ENCODE measurements at regions not wholly inside any gene's neighbourhood (a gene's known extent, or its start where the extent isn't known, plus 50 kb on each side); places are given as distances from the start of the nearest gene placed in this dataset.

DNA sequence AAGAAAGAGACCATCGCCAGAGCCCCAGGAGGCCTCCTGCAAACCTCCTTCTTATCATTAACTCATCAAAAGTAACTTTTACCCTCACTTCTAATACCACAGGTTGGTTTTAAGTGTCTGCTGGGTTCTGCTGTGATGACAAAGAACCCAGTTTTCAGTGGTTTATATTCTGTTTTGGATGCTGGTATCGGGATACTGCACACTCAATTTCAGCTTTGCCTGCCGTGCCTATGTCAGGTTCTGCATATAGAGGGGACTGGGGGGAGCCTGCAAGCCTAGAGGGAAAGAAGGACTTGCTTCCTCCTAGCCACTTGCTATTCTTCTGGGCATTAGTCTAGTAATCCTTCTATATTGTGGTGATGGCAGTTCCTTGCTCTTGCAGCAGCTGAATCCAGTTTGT is 242.4 kb downstream of the KCNRG start:
- Histone ChIP-seq H4K20me1 (ENCODE audit: control insufficient read depth, insufficient read depth, low read length, poor library complexity, severe bottlenecking) (no peaks in the 10 kb centered on the region), H3K27me3 (replicated peaks in 1 of 4; ENCODE audit: control extremely low read depth in 1 of 4, control insufficient read depth in 3 of 4, insufficient read depth in 4 of 4, low read length in 3 of 4) (no peaks in the 10 kb centered on the region), H2AFZ (ENCODE audit: insufficient read depth, low read depth, low read length, poor library complexity, severe bottlenecking) (no peak overlapping the region), H3K9me3 (ENCODE audit: control extremely low read depth in 1 of 3, control insufficient read depth in 2 of 3, insufficient read depth in 1 of 3, low read length in 2 of 3) (no peaks in the 10 kb centered on the region), H3K4me1 (ENCODE audit: control insufficient read depth in 2 of 2, insufficient read depth in 2 of 2, low read length in 2 of 2) (no peaks in the 10 kb centered on the region), H3K4me2 (replicated peaks; ENCODE audit: low read depth, low read length, poor library complexity, severe bottlenecking) (no peak overlapping the region), H3K9ac (ENCODE audit: low read length) (no peak overlapping the region), H3K27ac (ENCODE audit: low read length in 2 of 2) (no peak overlapping the region), H3K36me3 (replicated peaks in 1 of 2; ENCODE audit: control extremely low read depth in 1 of 2, control insufficient read depth in 1 of 2, extremely low read depth in 1 of 2, insufficient read depth in 2 of 2, low read length in 1 of 2) (no peaks in the 10 kb centered on the region), H3K79me2 (ENCODE audit: control insufficient read depth, insufficient read depth, low read length) (no peaks in the 10 kb centered on the region), H3K4me3 (ENCODE audit: control extremely low read depth in 1 of 5, extremely low read depth in 1 of 5, insufficient read depth in 1 of 5, low read depth in 2 of 5, low read length in 4 of 5) (no peak overlapping the region)
- DNase-seq (no peak), ATAC-seq (ENCODE audit: low read depth) (no peak)
- Mint-ChIP-seq H3K4me3 (no peak overlapping the region), H3K27ac (no peak overlapping the region), H3K4me1 (peaks cover 10% of the 10 kb centered on the region), H3K27me3 (no peaks in the 10 kb centered on the region), H3K9me3 (ENCODE audit: insufficient read depth) (no peaks in the 10 kb centered on the region)
- 38% methylated on average over 1 of the region's 3 CpGs for WGBS (ENCODE audit: insufficient coverage)
- CTCF ChIA-PET = interaction anchor here (1.4 kb wide), 1 partner anchor 172 kb away, joined by 4 read pairs; no protein-coding TSS in a partner anchor
- POLR2A ChIA-PET = interaction anchor here (0.6 kb wide), 1 partner anchor 85 kb away, joined by 3 read pairs; no protein-coding TSS in a partner anchor
- TF ChIP-seq, protein P1, sequence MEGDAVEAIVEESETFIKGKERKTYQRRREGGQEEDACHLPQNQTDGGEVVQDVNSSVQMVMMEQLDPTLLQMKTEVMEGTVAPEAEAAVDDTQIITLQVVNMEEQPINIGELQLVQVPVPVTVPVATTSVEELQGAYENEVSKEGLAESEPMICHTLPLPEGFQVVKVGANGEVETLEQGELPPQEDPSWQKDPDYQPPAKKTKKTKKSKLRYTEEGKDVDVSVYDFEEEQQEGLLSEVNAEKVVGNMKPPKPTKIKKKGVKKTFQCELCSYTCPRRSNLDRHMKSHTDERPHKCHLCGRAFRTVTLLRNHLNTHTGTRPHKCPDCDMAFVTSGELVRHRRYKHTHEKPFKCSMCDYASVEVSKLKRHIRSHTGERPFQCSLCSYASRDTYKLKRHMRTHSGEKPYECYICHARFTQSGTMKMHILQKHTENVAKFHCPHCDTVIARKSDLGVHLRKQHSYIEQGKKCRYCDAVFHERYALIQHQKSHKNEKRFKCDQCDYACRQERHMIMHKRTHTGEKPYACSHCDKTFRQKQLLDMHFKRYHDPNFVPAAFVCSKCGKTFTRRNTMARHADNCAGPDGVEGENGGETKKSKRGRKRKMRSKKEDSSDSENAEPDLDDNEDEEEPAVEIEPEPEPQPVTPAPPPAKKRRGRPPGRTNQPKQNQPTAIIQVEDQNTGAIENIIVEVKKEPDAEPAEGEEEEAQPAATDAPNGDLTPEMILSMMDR (IDR thresholded peaks at IDR 0.05) = no peak
- TF ChIP-seq EZH2 (IDR thresholded peaks at IDR 0.05; ENCODE audit: borderline replicate concordance, insufficient read depth, low read depth, low read length, poor library complexity, severe bottlenecking) = no peak
- intact Hi-C loops (cut with micrococcal nuclease) = no loop called here

DNA sequence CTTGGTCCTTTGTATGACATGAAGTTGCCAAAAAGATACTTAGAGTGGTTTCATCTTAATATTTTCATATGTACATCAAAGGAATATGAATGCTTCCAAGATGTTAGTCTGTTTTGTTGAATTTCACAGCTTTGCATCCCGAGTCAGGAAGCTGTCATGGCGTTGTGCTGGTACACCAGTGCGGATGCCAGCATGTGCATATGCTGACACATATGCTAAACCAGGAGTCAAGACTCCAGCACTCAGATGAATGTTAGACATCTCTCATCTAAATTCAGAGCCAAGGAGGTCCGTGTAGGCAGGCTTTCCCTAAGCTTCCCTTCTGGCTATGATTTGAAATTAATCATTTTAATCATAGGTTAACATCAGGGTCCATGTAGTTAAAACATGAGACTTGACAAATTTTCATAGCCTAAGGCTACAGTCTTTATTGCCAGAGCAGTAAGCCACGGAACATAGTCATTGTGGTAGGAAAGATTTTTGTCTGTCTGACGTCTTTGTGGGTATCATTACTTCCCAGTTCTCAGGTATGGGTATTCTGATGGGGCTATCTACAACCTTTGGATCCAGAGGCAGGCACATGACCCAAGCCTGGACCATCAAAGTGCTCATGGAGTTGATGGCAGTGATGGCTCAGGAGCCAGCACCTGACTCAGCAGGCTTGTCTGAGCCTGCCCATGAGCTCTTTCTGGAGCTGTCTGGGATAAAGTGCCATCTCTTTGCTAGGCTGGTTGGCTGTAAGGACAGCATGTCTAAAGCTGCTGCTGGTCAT is 246.1 kb downstream of the KCNRG start:
- no peaks in the 10 kb centered on the region for H3K79me2 ChIP-seq (ENCODE audit: control insufficient read depth, insufficient read depth, low read length)
- DNase-seq (no peak), ATAC-seq (ENCODE audit: low read depth) (no peak)
- Mint-ChIP-seq H3K9me3 (ENCODE audit: insufficient read depth) (no peaks in the 10 kb centered on the region), H3K4me3 (no peak overlapping the region), H3K27me3 (peaks cover 3% of the 10 kb centered on the region), H3K27ac (no peak overlapping the region), H3K4me1 (peaks cover 8% of the 10 kb centered on the region)
- 81% methylated on average over 5 of the region's 6 CpGs for WGBS (ENCODE audit: insufficient coverage)
- H3K9me3 ChIP-seq (ENCODE audit: control extremely low read depth in 1 of 3, control insufficient read depth in 2 of 3, insufficient read depth in 1 of 3, low read length in 2 of 3) = no peaks in the 10 kb centered on the region
- no peak overlapping the region for H3K4me2 ChIP-seq (replicated peaks; ENCODE audit: low read depth, low read length, poor library complexity, severe bottlenecking)
- no peak overlapping the region for H3K4me3 ChIP-seq (ENCODE audit: control extremely low read depth in 1 of 5, extremely low read depth in 1 of 5, insufficient read depth in 1 of 5, low read depth in 2 of 5, low read length in 4 of 5)
- ChIA-PET CTCF (no interaction called here), POLR2A (no interaction called here)
- no peak overlapping the region for H3K9ac ChIP-seq (ENCODE audit: low read length)
- intact Hi-C loops (cut with micrococcal nuclease) = no loop called here
- H3K36me3 ChIP-seq (replicated peaks in 1 of 2; ENCODE audit: control extremely low read depth in 1 of 2, control insufficient read depth in 1 of 2, extremely low read depth in 1 of 2, insufficient read depth in 2 of 2, low read length in 1 of 2) = no peaks in the 10 kb centered on the region
- H3K27ac ChIP-seq (ENCODE audit: low read length in 2 of 2) = no peak overlapping the region
- no peaks in the 10 kb centered on the region for H3K4me1 ChIP-seq (ENCODE audit: control insufficient read depth in 2 of 2, insufficient read depth in 2 of 2, low read length in 2 of 2)
- H2AFZ ChIP-seq (ENCODE audit: insufficient read depth, low read depth, low read length, poor library complexity, severe bottlenecking) = no peak overlapping the region
- H4K20me1 ChIP-seq (ENCODE audit: control insufficient read depth, insufficient read depth, low read length, poor library complexity, severe bottlenecking) = no peaks in the 10 kb centered on the region
- TF ChIP-seq, protein P1 (IDR thresholded peaks at IDR 0.05) = no peak
- no peak for TF ChIP-seq EZH2 (IDR thresholded peaks at IDR 0.05; ENCODE audit: borderline replicate concordance, insufficient read depth, low read depth, low read length, poor library complexity, severe bottlenecking)
- no peaks in the 10 kb centered on the region for H3K27me3 ChIP-seq (replicated peaks in 1 of 4; ENCODE audit: control extremely low read depth in 1 of 4, control insufficient read depth in 3 of 4, insufficient read depth in 4 of 4, low read length in 3 of 4)
